NT2/D1 (cell line): ENCODE measurements at regions not wholly inside any gene's neighbourhood (a gene's known extent, or its start where the extent isn't known, plus 50 kb on each side); places are given as distances from the start of the nearest gene placed in this dataset.

Experiments used
- SUZ12 ChIP-seq: IDR thresholded peaks from 2 replicates; pipeline ENCODE4 v1.6.1; 2011; ENCODE audit not compliant: insufficient read length, insufficient read depth; ENCODE audit errors: extremely low read depth
- ZNF274 ChIP-seq: IDR thresholded peaks from 2 replicates; pipeline ENCODE4 v1.6.1; 2011; ENCODE audit warnings: mild to moderate bottlenecking, low read depth, low read length

- TF ChIP-seq SUZ12: no peak
- TF ChIP-seq ZNF274: no peak
These were observed 183.2 kb downstream of the SIM1 start for GRCh38 chr6:100281471-100281901.
